IMR-90 (cell line): ENCODE measurements at regions not wholly inside any gene's neighbourhood (a gene's known extent, or its start where the extent isn't known, plus 50 kb on each side); places are given as distances from the start of the nearest gene placed in this dataset.

ENCODE experiments used
- ATAC-seq: fragments of 200-7000 bp; cut with Tn5 transposase; 2 replicates; pipeline ENCODE4 v1.9.1; 2020; ENCODE audit warnings: low read depth, mild to moderate bottlenecking, moderate library complexity
- BruUV-seq: library from RNA; stranded (reverse); fragments of 400-500 nt; replicated peaks from 2 replicates; lab custom pipeline; 2021; lab: Mats Ljungman, UMichigan
- CTCF ChIA-PET: fragments of 300-600 bp; formaldehyde crosslinking; extraction: SDS; loops from one replicate; lab custom pipeline; 2021; ENCODE audit warnings: antibody characterized with exemption; lab: Yijun Ruan, JAX
- POLR2A ChIA-PET: fragments of 300-600 bp; sonication (Branson Sonifier 250); formaldehyde crosslinking; loops from one replicate; lab custom pipeline; 2022; ENCODE audit warnings: antibody characterized with exemption; ENCODE audit not compliant: unreplicated experiment; lab: Charles Lee
- DNase-seq: peaks from one replicate; pipeline ENCODE4 v3.0.0; 2013
- H2AFZ ChIP-seq: replicated peaks from 2 replicates; pipeline ENCODE3; 2013; ENCODE audit warnings: low read length, mild to moderate bottlenecking; ENCODE audit not compliant: poor library complexity
- H2AK5ac ChIP-seq: 2 replicates; pipeline ENCODE4 v1.6.1; 2013; ENCODE audit warnings: low read depth, low read length, inconsistent platforms
- H2AK9ac ChIP-seq: replicated peaks from 2 replicates; pipeline ENCODE3; 2013; ENCODE audit warnings: mild to moderate bottlenecking, low read depth, low read length, moderate library complexity; ENCODE audit not compliant: poor library complexity
- H2BK120ac ChIP-seq: 2 replicates; pipeline ENCODE4 v1.6.1; 2013; ENCODE audit warnings: low read depth, low read length, inconsistent platforms
- H2BK15ac ChIP-seq: 3 replicates; pipeline ENCODE4 v1.6.1; 2013; ENCODE audit warnings: low read depth, low read length, inconsistent platforms
- H2BK20ac ChIP-seq: 2 replicates; pipeline ENCODE4 v1.6.1; 2013; ENCODE audit warnings: low read depth, mild to moderate bottlenecking, inconsistent platforms, low read length, moderate library complexity
- H2BK5ac ChIP-seq: 2 replicates; pipeline ENCODE4 v1.6.1; 2013; ENCODE audit warnings: mild to moderate bottlenecking, low read depth, low read length, inconsistent platforms; ENCODE audit not compliant: poor library complexity, severe bottlenecking
- H3K14ac ChIP-seq: replicated peaks from 2 replicates; pipeline ENCODE4 v1.6.1; 2013; ENCODE audit warnings: low read depth, low read length, inconsistent platforms
- H3K18ac ChIP-seq: 2 replicates; pipeline ENCODE4 v1.6.1; 2013; ENCODE audit warnings: low read depth, low read length, control low read depth
- H3K23ac ChIP-seq: 2 replicates; pipeline ENCODE4 v1.6.1; 2013; ENCODE audit warnings: low read depth, low read length, inconsistent platforms
- H3K27ac ChIP-seq: 2 replicates; pipeline ENCODE4 v1.5.1; 2013; ENCODE audit warnings: mild to moderate bottlenecking, control low read depth, low read length; ENCODE audit not compliant: insufficient read depth
- H3K27me3 ChIP-seq: 2 replicates; pipeline ENCODE4 v1.6.1; 2013; ENCODE audit warnings: low read length; ENCODE audit not compliant: control insufficient read depth, insufficient read depth
- H3K36me3 ChIP-seq: 2 replicates; pipeline ENCODE4 v1.6.1; 2013; ENCODE audit warnings: low read length, mixed read lengths; ENCODE audit not compliant: control insufficient read depth, insufficient read depth
- H3K4ac ChIP-seq: 2 replicates; pipeline ENCODE4 v1.6.1; 2013; ENCODE audit warnings: low read depth, low read length, inconsistent platforms
- H3K4me1 ChIP-seq: 2 replicates; pipeline ENCODE4 v1.6.1; 2013; ENCODE audit warnings: low read length, mixed read lengths; ENCODE audit not compliant: control insufficient read depth, insufficient read depth
- H3K4me2 ChIP-seq: 2 replicates; pipeline ENCODE4 v1.6.1; 2013; ENCODE audit warnings: low read depth, mild to moderate bottlenecking, control low read depth, low read length, moderate library complexity
- H3K4me3 ChIP-seq: 2 replicates; pipeline ENCODE4 v1.5.1; 2013; ENCODE audit warnings: low read depth, mild to moderate bottlenecking, control low read depth, low read length, moderate library complexity; ENCODE audit not compliant: insufficient read depth
- H3K56ac ChIP-seq: 2 replicates; pipeline ENCODE4 v1.6.1; 2013; ENCODE audit warnings: low read length, inconsistent platforms; ENCODE audit not compliant: insufficient read depth; ENCODE audit errors: extremely low read depth
- H3K79me1 ChIP-seq, 2 experiments: 2 replicates each; pipeline ENCODE4 v1.6.1; 2013; ENCODE audit warnings: low read length in 2 of 2, inconsistent platforms in 1 of 2, low read depth in 1 of 2
- H3K9ac ChIP-seq: 2 replicates; pipeline ENCODE4 v1.6.1; 2013; ENCODE audit warnings: low read depth, low read length, control low read depth
- H3K9me1 ChIP-seq: 2 replicates; pipeline ENCODE4 v1.6.1; 2013; ENCODE audit warnings: low read length, inconsistent platforms; ENCODE audit not compliant: insufficient read depth
- H3K9me3 ChIP-seq: 2 replicates; pipeline ENCODE4 v1.6.1; 2013; ENCODE audit warnings: low read length; ENCODE audit not compliant: control insufficient read depth, insufficient read depth
- H4K20me1 ChIP-seq: 2 replicates; pipeline ENCODE4 v1.6.1; 2013; ENCODE audit warnings: low read length, inconsistent platforms; ENCODE audit not compliant: insufficient read depth
- H4K5ac ChIP-seq: 2 replicates; pipeline ENCODE4 v1.6.1; 2013; ENCODE audit warnings: mild to moderate bottlenecking, low read depth, low read length, control low read depth
- H4K8ac ChIP-seq, 2 experiments: 2 replicates each; pipeline ENCODE4 v1.6.1; 2013; ENCODE audit warnings: low read depth in 2 of 2, low read length in 2 of 2, control low read depth in 1 of 2, inconsistent platforms in 1 of 2
- H4K91ac ChIP-seq: 2 replicates; pipeline ENCODE4 v1.6.1; 2013; ENCODE audit warnings: low read depth, low read length, inconsistent platforms; ENCODE audit not compliant: insufficient read depth
- BHLHE40 ChIP-seq: fragments of 150-350 bp; IDR thresholded peaks from 2 replicates; pipeline ENCODE4 v1.6.1; 2016; ENCODE audit warnings: mild to moderate bottlenecking, low read depth, low read length
- CEBPB ChIP-seq: IDR thresholded peaks from 2 replicates; pipeline ENCODE4 v1.6.1; 2012; ENCODE audit warnings: low read depth, low read length, improper control_type of control experiment
- ELK1 ChIP-seq: fragments of 150-350 bp; IDR thresholded peaks from 2 replicates; pipeline ENCODE4 v1.6.1; 2016; ENCODE audit warnings: low read depth, mild to moderate bottlenecking, low read length, moderate library complexity, borderline replicate concordance
- MXI1 ChIP-seq: IDR thresholded peaks from 2 replicates; pipeline ENCODE4 v1.6.1; 2012; ENCODE audit warnings: low read depth, mild to moderate bottlenecking, low read length, moderate library complexity, borderline replicate concordance
- NFE2L2 ChIP-seq: fragments of 150-350 bp; IDR thresholded peaks from 2 replicates; pipeline ENCODE4 v1.6.1; 2016; ENCODE audit warnings: low read depth, mild to moderate bottlenecking, low read length
- RCOR1 ChIP-seq: IDR thresholded peaks from 2 replicates; pipeline ENCODE4 v1.6.1; 2012; ENCODE audit warnings: mild to moderate bottlenecking, low read length, improper control_type of control experiment; ENCODE audit not compliant: insufficient replicate concordance
- RFX5 ChIP-seq: IDR thresholded peaks from 2 replicates; pipeline ENCODE4 v1.8.0; 2012; ENCODE audit warnings: low read depth, mild to moderate bottlenecking, low read length, moderate library complexity
- WGBS, 2 experiments: methylation state at CpG; one replicate each; pipeline versions ENCODE4 v1.1.5 to v1.1.7; 2013; ENCODE audit warnings: missing lambda C conversion rate in 2 of 2; ENCODE audit not compliant: insufficient read length in 1 of 2; ENCODE audit errors: extremely low coverage in 2 of 2; 5-methylcytosine and 5-hydroxymethylcytosine counted together
- dilution Hi-C: fragments of 300-500 bp; cut with HindIII; formaldehyde crosslinking; loops from one replicate; pipeline ENCODE4 v1.14.3; 2018; ENCODE audit warnings: low sequenced_read_pairs; ENCODE audit not compliant: unreplicated experiment
- in situ Hi-C: fragments of 300-500 bp; cut with MboI; formaldehyde crosslinking; loops from 3 replicates; pipeline ENCODE4 v1.14.3; 2019; ENCODE audit warnings: low sequenced_read_pairs, inconsistent platforms, mixed read lengths
- intact Hi-C: fragments of 100-400 bp; cut with micrococcal nuclease; formaldehyde crosslinking; loops from 2 replicates; pipeline ENCODE4 v1.10.0; 2022
- TF ChIP-seq, protein P1 (sequence below): fragments of 150-350 bp; IDR thresholded peaks from 2 replicates; pipeline ENCODE4 v1.6.1; 2017; ENCODE audit warnings: mild to moderate bottlenecking, antibody characterized with exemption, low read length, low read depth

- no peak overlapping the region for H4K5ac ChIP-seq
- H3K9me1 ChIP-seq: no peaks in the 10 kb centered on the region
- H4K8ac ChIP-seq: no peak overlapping the region
- no peak overlapping the region for H2AFZ ChIP-seq
- H3K18ac ChIP-seq: no peak overlapping the region
- H3K27me3 ChIP-seq: no peaks in the 10 kb centered on the region
- no peak overlapping the region for H3K4me2 ChIP-seq
- intact Hi-C loops: no loop called here
- H3K9me3 ChIP-seq: peaks cover 5% of the 10 kb centered on the region; the same call in 1 of the 2 replicates
- no peak overlapping the region for H3K27ac ChIP-seq
- H3K56ac ChIP-seq: no peak overlapping the region
- dilution Hi-C loops: no loop called here
- no peak overlapping the region for H2AK9ac ChIP-seq
- H2BK15ac ChIP-seq: no peak overlapping the region
- no peaks in the 10 kb centered on the region for H3K4me1 ChIP-seq
- H2BK5ac ChIP-seq: no peak overlapping the region
- CTCF ChIA-PET: no interaction called here
- H4K20me1 ChIP-seq: no peaks in the 10 kb centered on the region
- no peak overlapping the region for H2BK120ac ChIP-seq
- no TSS peak for BruUV-seq
- no peak overlapping the region for H3K4me3 ChIP-seq
- POLR2A ChIA-PET: no interaction called here
- no peak overlapping the region for H4K91ac ChIP-seq
- H3K36me3 ChIP-seq: no peaks in the 10 kb centered on the region
- H3K79me1 ChIP-seq: no peaks in the 10 kb centered on the region
- in situ Hi-C loops: no loop called here
- no peak overlapping the region for H3K14ac ChIP-seq
- TF ChIP-seq CEBPB: no peak
- TF ChIP-seq, protein P1, sequence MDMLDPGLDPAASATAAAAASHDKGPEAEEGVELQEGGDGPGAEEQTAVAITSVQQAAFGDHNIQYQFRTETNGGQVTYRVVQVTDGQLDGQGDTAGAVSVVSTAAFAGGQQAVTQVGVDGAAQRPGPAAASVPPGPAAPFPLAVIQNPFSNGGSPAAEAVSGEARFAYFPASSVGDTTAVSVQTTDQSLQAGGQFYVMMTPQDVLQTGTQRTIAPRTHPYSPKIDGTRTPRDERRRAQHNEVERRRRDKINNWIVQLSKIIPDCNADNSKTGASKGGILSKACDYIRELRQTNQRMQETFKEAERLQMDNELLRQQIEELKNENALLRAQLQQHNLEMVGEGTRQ: no peak
- no peak for TF ChIP-seq NFE2L2
- no peak for TF ChIP-seq RCOR1
- TF ChIP-seq RFX5: no peak
- TF ChIP-seq BHLHE40: no peak
- no peak for TF ChIP-seq ELK1
- TF ChIP-seq MXI1: no peak
- DNase-seq: no peak
- no peak overlapping the region for H2AK5ac ChIP-seq
- no peak overlapping the region for H3K9ac ChIP-seq
- H2BK20ac ChIP-seq: no peak overlapping the region
- no peak overlapping the region for H3K4ac ChIP-seq
- ATAC-seq: no peak
- WGBS, 2 experiments: 29% methylated on average over 3 of the region's 5 CpGs; no CpG with 5 or more reads in 1 of the 2 experiments
- no peak overlapping the region for H3K23ac ChIP-seq
Observed at GRCh38 chr19:29415507-29415906, 110.3 kb upstream of the VSTM2B start.
